Naive thymus-derived CD4-positive, alpha-beta T cell (primary cell): ENCODE measurements at regions not wholly inside any gene's neighbourhood (a gene's known extent, or its start where the extent isn't known, plus 50 kb on each side); places are given as distances from the start of the nearest gene placed in this dataset.
"Not testable (repeated sequence)": the region's sequence is repeated elsewhere in the genome, so short reads cannot be mapped to it uniquely, and the experiment has no call there.

Source experiments
- ATAC-seq: fragments of 150-1000 bp; cut with Tn5 transposase; 2 replicates; pipeline ENCODE4 v1.10.0; 2021; ENCODE audit warnings: mild to moderate bottlenecking, moderate library complexity
- CTCF ChIA-PET: fragments of 350-600 bp; sonication (Branson Sonifier 250); formaldehyde crosslinking; loops from one replicate; lab custom pipeline; 2021; ENCODE audit warnings: antibody characterized with exemption; lab: Charles Lee
- POLR2A ChIA-PET: fragments of 350-600 bp; sonication (Branson Sonifier 250); formaldehyde crosslinking; loops from one replicate; lab custom pipeline; 2021; ENCODE audit warnings: antibody characterized with exemption, inconsistent platforms; lab: Charles Lee
- DNase-seq, 9 donors: peaks; one replicate each; pipeline versions ENCODE4 v3.0.0 to v3.0.0-alpha.2; 2020 to 2022; ENCODE audit warnings: mixed read lengths in 1 of 9
- H3K27ac ChIP-seq: one replicate; pipeline ENCODE4 v1.7.0; 2013; ENCODE audit warnings: mild to moderate bottlenecking, low read depth, low read length, moderate library complexity
- H3K27me3 ChIP-seq, 2 donors: one replicate each; pipeline ENCODE4 v1.7.0; 2013; ENCODE audit warnings: low read length in 2 of 2, mild to moderate bottlenecking in 2 of 2, moderate library complexity in 2 of 2; ENCODE audit not compliant: control insufficient read depth in 2 of 2, insufficient read depth in 2 of 2
- H3K36me3 ChIP-seq, 3 experiments: 1 replicate in 2 of 3; 2 replicates in 1 of 3; pipeline ENCODE4 v1.7.0; 2013; ENCODE audit warnings: low read length in 3 of 3, mild to moderate bottlenecking in 3 of 3, moderate library complexity in 1 of 3; ENCODE audit not compliant: insufficient read depth in 3 of 3, control insufficient read depth in 2 of 3
- H3K4me1 ChIP-seq, 2 donors: one replicate each; pipeline ENCODE4 v1.7.0; 2013; ENCODE audit warnings: low read length in 2 of 2, mild to moderate bottlenecking in 2 of 2, moderate library complexity in 1 of 2; ENCODE audit not compliant: control insufficient read depth in 2 of 2, insufficient read depth in 2 of 2
- H3K4me3 ChIP-seq: 2 replicates; pipeline ENCODE4 v1.7.0; 2013; ENCODE audit warnings: mild to moderate bottlenecking, low read length
- H3K9me3 ChIP-seq, 3 experiments: 1 replicate in 2 of 3; 2 replicates in 1 of 3; pipeline ENCODE4 v1.7.0; 2013; ENCODE audit warnings: low read length in 3 of 3; ENCODE audit not compliant: control insufficient read depth in 2 of 3
- H3K27ac Mint-ChIP-seq, 9 donors: one replicate each; pipeline ENCODE4 v1.8.0; 2020 to 2022; ENCODE audit warnings: mixed read lengths in 9 of 9, mild to moderate bottlenecking in 8 of 9, moderate library complexity in 5 of 9, inconsistent platforms in 2 of 9
- H3K27me3 Mint-ChIP-seq, 5 donors: one replicate each; pipeline ENCODE4 v1.8.0; 2021 to 2022; ENCODE audit warnings: mixed read lengths in 5 of 5, mild to moderate bottlenecking in 1 of 5
- H3K36me3 Mint-ChIP-seq, 5 donors: one replicate each; pipeline ENCODE4 v1.8.0; 2020 to 2022; ENCODE audit warnings: mixed read lengths in 5 of 5, mild to moderate bottlenecking in 3 of 5, inconsistent platforms in 1 of 5
- H3K4me1 Mint-ChIP-seq, 7 donors: one replicate each; pipeline ENCODE4 v1.8.0; 2020 to 2022; ENCODE audit warnings: mixed read lengths in 7 of 7, mild to moderate bottlenecking in 3 of 7, inconsistent platforms in 1 of 7
- H3K4me3 Mint-ChIP-seq, 10 donors: one replicate each; pipeline ENCODE4 v1.8.0; 2020 to 2022; ENCODE audit warnings: mild to moderate bottlenecking in 10 of 10, mixed read lengths in 10 of 10, moderate library complexity in 6 of 10, inconsistent platforms in 2 of 10
- H3K9me3 Mint-ChIP-seq, 11 donors: one replicate each; pipeline ENCODE4 v1.8.0; 2020 to 2022; ENCODE audit warnings: mixed read lengths in 11 of 11, mild to moderate bottlenecking in 4 of 11, inconsistent platforms in 1 of 11, moderate library complexity in 1 of 11
- intact Hi-C, 2 donors: fragments of 100-400 bp; cut with micrococcal nuclease; formaldehyde crosslinking; loops; one replicate each; pipeline ENCODE4 v1.15.1; 2023

GRCh38 chr1:196009362-196009761, 598.9 kb downstream of the KCNT2 start:
- Histone ChIP-seq H3K27me3 (no peaks in the 10 kb centered on the region), H3K4me1 (no peaks in the 10 kb centered on the region), H3K27ac (no peak overlapping the region), H3K36me3 (no peaks in the 10 kb centered on the region), H3K9me3 (no peaks in the 10 kb centered on the region), H3K4me3 (no peak overlapping the region)
- no peak overlapping the region for H3K27ac Mint-ChIP-seq
- ATAC-seq (no peak), DNase-seq (no peak)
- H3K4me3 Mint-ChIP-seq = no peak overlapping the region
- H3K27me3 Mint-ChIP-seq = no peaks in the 10 kb centered on the region
- intact Hi-C loops = no loop called here
- H3K36me3 Mint-ChIP-seq = no peaks in the 10 kb centered on the region
- ChIA-PET CTCF (no interaction called here), POLR2A (no interaction called here)
- peaks cover 0 to 3% (median 0%) of the 10 kb centered on the region in 11 donors for H3K9me3 Mint-ChIP-seq
- no peaks in the 10 kb centered on the region for H3K4me1 Mint-ChIP-seq

GRCh38 chr1:196007763-196008162, 600.5 kb downstream of the KCNT2 start:
- Histone ChIP-seq H3K4me1 (no peaks in the 10 kb centered on the region), H3K27me3 (no peaks in the 10 kb centered on the region), H3K36me3 (no peaks in the 10 kb centered on the region), H3K4me3 (no peak overlapping the region), H3K9me3 (no peaks in the 10 kb centered on the region), H3K27ac (no peak overlapping the region)
- peaks cover 0 to 4% (median 0%) of the 10 kb centered on the region in 11 donors for H3K9me3 Mint-ChIP-seq
- ATAC-seq = no peak
- H3K27me3 Mint-ChIP-seq = no peaks in the 10 kb centered on the region
- no peaks in the 10 kb centered on the region for H3K4me1 Mint-ChIP-seq
- H3K36me3 Mint-ChIP-seq = no peaks in the 10 kb centered on the region
- no peak overlapping the region for H3K27ac Mint-ChIP-seq
- ChIA-PET POLR2A (no interaction called here), CTCF (no interaction called here)
- H3K4me3 Mint-ChIP-seq = no peak overlapping the region
- DNase-seq = no peak
- intact Hi-C loops = no loop called here

GRCh38 chr1:196005426-196005825, 602.8 kb downstream of the KCNT2 start:
- Mint-ChIP-seq H3K36me3 (no peaks in the 10 kb centered on the region), H3K4me3 (no peak overlapping the region), H3K9me3 (peaks cover 0 to 5% (median 0%) of the 10 kb centered on the region in 11 donors), H3K27me3 (no peaks in the 10 kb centered on the region), H3K4me1 (no peaks in the 10 kb centered on the region), H3K27ac (no peak overlapping the region)
- intact Hi-C loops = no loop called here
- no peaks in the 10 kb centered on the region for H3K9me3 ChIP-seq
- H3K27me3 ChIP-seq = no peaks in the 10 kb centered on the region
- no peak overlapping the region for H3K4me3 ChIP-seq
- ATAC-seq (no peak), DNase-seq (no peak)
- CTCF ChIA-PET = no interaction called here
- no peaks in the 10 kb centered on the region for H3K4me1 ChIP-seq
- no peaks in the 10 kb centered on the region for H3K36me3 ChIP-seq
- H3K27ac ChIP-seq = no peak overlapping the region
- POLR2A ChIA-PET = no interaction called here

DNA sequence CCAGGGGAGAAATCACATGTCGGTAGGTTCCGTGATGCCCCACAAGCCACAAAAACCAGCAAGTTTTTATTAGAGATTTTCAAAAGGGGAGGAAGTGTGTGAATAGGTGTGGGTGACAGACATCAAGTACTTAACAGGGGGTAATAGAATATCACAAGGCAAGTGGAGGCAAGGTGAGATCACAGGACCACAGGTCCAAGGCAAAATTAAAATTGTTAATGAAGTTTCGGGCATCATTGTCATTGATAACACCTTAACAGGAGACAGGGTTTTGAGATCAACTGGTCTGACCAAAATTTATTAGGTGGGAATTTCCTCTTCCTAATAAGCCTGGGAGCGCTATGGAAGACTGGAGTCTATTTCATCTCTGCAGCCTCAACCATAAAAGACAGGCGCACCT, 603.9 kb downstream of the KCNT2 start:
- H3K36me3 Mint-ChIP-seq, H3K4me3 ChIP-seq, H3K9me3 ChIP-seq, H3K27me3 Mint-ChIP-seq, POLR2A ChIA-PET, H3K9me3 Mint-ChIP-seq, H3K4me3 Mint-ChIP-seq, H3K27me3 ChIP-seq, CTCF ChIA-PET, intact Hi-C loops, ATAC-seq, H3K27ac Mint-ChIP-seq, H3K27ac ChIP-seq, DNase-seq, H3K36me3 ChIP-seq, H3K4me1 Mint-ChIP-seq, H3K4me1 ChIP-seq: not testable (repeated sequence)

DNA sequence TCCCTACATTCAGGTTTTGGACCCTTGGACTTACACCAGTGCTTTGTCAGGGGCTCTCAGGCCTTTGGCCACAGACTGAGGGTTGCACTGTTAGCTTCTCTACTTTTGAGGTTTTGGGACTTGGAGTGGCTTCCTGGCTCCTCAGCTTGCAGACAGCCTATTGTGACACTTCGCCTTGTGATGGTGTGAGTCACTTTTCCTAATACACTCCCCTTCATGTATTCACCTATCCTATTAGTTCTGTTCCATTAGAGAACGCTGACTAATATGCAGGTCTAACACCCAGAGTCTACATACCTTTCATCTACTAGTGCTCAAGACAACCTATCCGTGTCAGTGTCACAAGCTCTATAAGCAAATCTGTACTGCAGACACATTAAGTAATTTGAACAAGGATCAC, 605.3 kb downstream of the KCNT2 start:
- H3K4me1 Mint-ChIP-seq = no peaks in the 10 kb centered on the region
- Histone ChIP-seq H3K27me3 (no peaks in the 10 kb centered on the region), H3K4me1 (no peaks in the 10 kb centered on the region), H3K27ac (no peak overlapping the region), H3K9me3 (no peaks in the 10 kb centered on the region), H3K36me3 (no peaks in the 10 kb centered on the region), H3K4me3 (no peak overlapping the region)
- H3K27ac Mint-ChIP-seq = no peak overlapping the region
- ChIA-PET CTCF (no interaction called here), POLR2A (no interaction called here)
- intact Hi-C loops = no loop called here
- no peaks in the 10 kb centered on the region for H3K27me3 Mint-ChIP-seq
- H3K9me3 Mint-ChIP-seq = peaks cover 0 to 7% (median 3%) of the 10 kb centered on the region in 11 donors
- no peak overlapping the region for H3K4me3 Mint-ChIP-seq
- DNase-seq = no peak
- no peak for ATAC-seq
- no peaks in the 10 kb centered on the region for H3K36me3 Mint-ChIP-seq

- CTCF ChIA-PET, DNase-seq, H3K27me3 Mint-ChIP-seq, H3K4me3 Mint-ChIP-seq, H3K36me3 ChIP-seq, H3K27me3 ChIP-seq, intact Hi-C loops, H3K4me3 ChIP-seq, POLR2A ChIA-PET, H3K4me1 Mint-ChIP-seq, ATAC-seq, H3K36me3 Mint-ChIP-seq, H3K9me3 Mint-ChIP-seq, H3K27ac Mint-ChIP-seq, H3K9me3 ChIP-seq, H3K4me1 ChIP-seq, H3K27ac ChIP-seq: not testable (repeated sequence)
These were observed 605.9 kb downstream of the KCNT2 start for GRCh38 chr1:196002296-196002695.

DNA sequence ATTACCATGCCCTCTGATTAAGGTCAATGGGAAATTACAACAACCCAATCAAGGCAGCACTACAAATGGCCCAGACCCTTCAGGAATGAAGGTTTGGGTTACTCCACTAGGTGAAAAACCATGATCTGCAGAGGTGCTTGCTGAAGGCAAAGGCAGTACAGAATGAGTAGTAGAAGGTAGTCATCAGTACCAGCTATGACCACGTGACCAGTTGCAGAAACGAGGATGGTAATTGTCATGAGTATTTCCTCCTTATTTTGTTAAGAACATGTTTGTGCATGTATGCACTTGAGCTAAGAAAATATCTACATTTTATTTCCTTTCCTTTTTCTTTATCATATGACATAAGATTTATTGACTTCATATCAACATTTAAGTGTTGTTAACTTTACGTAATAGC, 607.1 kb downstream of the KCNT2 start:
- no peak overlapping the region for H3K27ac Mint-ChIP-seq
- ATAC-seq (no peak), DNase-seq (no peak)
- CTCF ChIA-PET = no interaction called here
- Histone ChIP-seq H3K27me3 (no peaks in the 10 kb centered on the region), H3K36me3 (no peaks in the 10 kb centered on the region), H3K9me3 (no peaks in the 10 kb centered on the region), H3K4me1 (no peaks in the 10 kb centered on the region), H3K27ac (no peak overlapping the region), H3K4me3 (no peak overlapping the region)
- no peaks in the 10 kb centered on the region for H3K27me3 Mint-ChIP-seq
- intact Hi-C loops = no loop called here
- H3K9me3 Mint-ChIP-seq = peaks cover 0 to 7% (median 3%) of the 10 kb centered on the region in 11 donors
- no peak overlapping the region for H3K4me3 Mint-ChIP-seq
- H3K4me1 Mint-ChIP-seq = no peaks in the 10 kb centered on the region
- POLR2A ChIA-PET = no interaction called here
- H3K36me3 Mint-ChIP-seq = no peaks in the 10 kb centered on the region
